Transverse colon (tissue), 3 donors: ENCODE measurements at regions not wholly inside any gene's neighbourhood (a gene's known extent, or its start where the extent isn't known, plus 50 kb on each side); places are given as distances from the start of the nearest gene placed in this dataset.

Experiments used
- EP300 ChIP-seq: sonication (generic); formaldehyde crosslinking; IDR thresholded peaks from one replicate; pipeline ENCODE4 v1.6.1; 2017; ENCODE audit warnings: antibody characterized with exemption, low read depth
- TF ChIP-seq, protein P1 (sequence below), 5 experiments: fragments of 200-600 bp in 3 of 5; fragments of 450-650 bp in 2 of 5; sonication (generic) in 3 of 5; IDR thresholded peaks; 1 replicate in 2 of 5; 2 replicates in 3 of 5; pipeline ENCODE4 v1.5.1; 2016 to 2017; ENCODE audit warnings: antibody characterized with exemption in 5 of 5, inconsistent platforms in 3 of 5, mild to moderate bottlenecking in 2 of 5, moderate library complexity in 1 of 5

DNA sequence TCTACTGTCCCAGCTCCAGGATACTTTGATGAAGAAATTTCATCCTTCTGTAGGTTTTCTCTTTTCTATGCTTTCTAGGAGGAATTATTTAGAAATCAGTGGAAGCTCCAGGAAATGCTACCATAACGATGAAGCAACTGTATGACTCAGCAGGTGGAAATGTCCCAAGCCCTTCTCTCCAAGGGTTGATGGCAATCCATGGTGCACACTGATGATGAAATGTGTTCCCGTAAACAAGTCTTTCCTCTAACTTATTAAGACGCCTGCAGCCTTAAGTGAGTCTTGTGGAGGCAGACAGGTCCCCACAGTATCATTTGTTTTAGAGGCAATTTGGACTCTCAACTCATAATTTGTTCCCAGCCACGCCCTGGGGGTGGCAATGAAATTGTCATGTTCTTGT is 777.6 kb upstream of the SOX11 start:
- TF ChIP-seq, protein P1, sequence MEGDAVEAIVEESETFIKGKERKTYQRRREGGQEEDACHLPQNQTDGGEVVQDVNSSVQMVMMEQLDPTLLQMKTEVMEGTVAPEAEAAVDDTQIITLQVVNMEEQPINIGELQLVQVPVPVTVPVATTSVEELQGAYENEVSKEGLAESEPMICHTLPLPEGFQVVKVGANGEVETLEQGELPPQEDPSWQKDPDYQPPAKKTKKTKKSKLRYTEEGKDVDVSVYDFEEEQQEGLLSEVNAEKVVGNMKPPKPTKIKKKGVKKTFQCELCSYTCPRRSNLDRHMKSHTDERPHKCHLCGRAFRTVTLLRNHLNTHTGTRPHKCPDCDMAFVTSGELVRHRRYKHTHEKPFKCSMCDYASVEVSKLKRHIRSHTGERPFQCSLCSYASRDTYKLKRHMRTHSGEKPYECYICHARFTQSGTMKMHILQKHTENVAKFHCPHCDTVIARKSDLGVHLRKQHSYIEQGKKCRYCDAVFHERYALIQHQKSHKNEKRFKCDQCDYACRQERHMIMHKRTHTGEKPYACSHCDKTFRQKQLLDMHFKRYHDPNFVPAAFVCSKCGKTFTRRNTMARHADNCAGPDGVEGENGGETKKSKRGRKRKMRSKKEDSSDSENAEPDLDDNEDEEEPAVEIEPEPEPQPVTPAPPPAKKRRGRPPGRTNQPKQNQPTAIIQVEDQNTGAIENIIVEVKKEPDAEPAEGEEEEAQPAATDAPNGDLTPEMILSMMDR (IDR thresholded peaks at IDR 0.05), result no peak
- no peak for TF ChIP-seq EP300
